ENCODE measurements at regions not wholly inside any gene's neighbourhood (a gene's known extent, or its start where the extent isn't known, plus 50 kb on each side); places are given as distances from the start of the nearest gene placed in this dataset.

DNA sequence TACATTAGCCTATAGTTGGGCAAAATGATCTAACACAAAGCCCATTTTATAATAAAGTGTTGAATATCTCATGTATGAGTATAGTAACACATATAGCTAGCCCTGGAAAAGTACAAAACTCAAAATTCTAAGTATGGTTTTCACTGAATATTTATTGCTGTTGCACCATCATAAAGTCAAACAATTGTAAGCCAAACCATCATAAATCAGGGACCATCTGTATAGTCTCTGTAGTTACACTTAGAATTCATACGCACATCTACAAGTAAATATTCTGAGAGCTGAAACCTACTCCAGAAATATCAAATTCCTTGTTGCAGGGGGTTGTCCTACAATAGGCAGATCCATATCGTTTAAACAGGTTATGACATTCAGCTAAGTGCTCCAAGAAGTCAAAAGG, 817.3 kb downstream of the BCKDHB start:
- Histone ChIP-seq H3K9me3 (no peaks in the 10 kb centered on the region), H3K4me3 (no peak overlapping the region), H3K36me3 (no peaks in the 10 kb centered on the region), H3K27ac (no peak overlapping the region), H3K27me3 (no peaks in the 10 kb centered on the region), H3K4me1 (no peaks in the 10 kb centered on the region)
- intact Hi-C loops (cut with DNase I): no loop called here
- ATAC-seq (no peak), DNase-seq (no peak)
- TF ChIP-seq CTCF (IDR thresholded peaks at IDR 0.05): no peak

DNA sequence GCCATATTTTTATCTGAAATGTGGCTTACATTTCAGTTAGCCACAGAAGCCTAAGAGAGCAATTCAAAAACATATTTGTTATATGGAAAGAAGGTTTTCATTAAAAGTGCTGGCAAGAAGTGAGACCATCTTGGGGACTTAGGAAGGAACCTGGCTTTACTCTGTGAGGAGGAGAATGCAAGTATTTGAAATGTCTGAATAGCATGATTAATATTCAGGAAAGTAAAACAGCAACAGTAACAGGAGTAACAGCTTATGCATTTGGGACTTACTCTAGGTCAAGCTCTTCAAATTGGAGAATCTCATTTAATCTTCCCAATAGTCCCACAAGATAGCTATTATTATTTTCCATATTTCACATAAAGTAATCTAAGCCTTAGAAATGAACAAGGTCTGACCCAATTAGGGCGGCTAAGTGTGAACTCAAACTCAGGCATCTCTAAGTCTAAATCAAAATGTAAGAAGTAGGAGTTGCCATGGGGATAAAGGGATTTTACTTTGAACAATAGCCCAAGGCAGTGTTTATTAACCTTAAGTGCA, 816.5 kb downstream of the BCKDHB start:
- no peak for TF ChIP-seq CTCF (IDR thresholded peaks at IDR 0.05)
- Histone ChIP-seq H3K36me3 (no peaks in the 10 kb centered on the region), H3K4me1 (no peaks in the 10 kb centered on the region), H3K27me3 (no peaks in the 10 kb centered on the region), H3K9me3 (no peaks in the 10 kb centered on the region), H3K27ac (no peak overlapping the region), H3K4me3 (no peak overlapping the region)
- no peak for DNase-seq
- no peak for ATAC-seq
- intact Hi-C loops (cut with DNase I): no loop called here

- DNase-seq: no peak
- no peak for ATAC-seq
- intact Hi-C loops (cut with DNase I): no loop called here
- Histone ChIP-seq H3K27ac (no peak overlapping the region), H3K4me1 (no peaks in the 10 kb centered on the region), H3K4me3 (no peak overlapping the region), H3K9me3 (no peaks in the 10 kb centered on the region), H3K36me3 (no peaks in the 10 kb centered on the region), H3K27me3 (no peaks in the 10 kb centered on the region)
- no peak for TF ChIP-seq CTCF (IDR thresholded peaks at IDR 0.05)
Measured at GRCh38 chr6:80921861-80922460, 815.5 kb downstream of the BCKDHB start.

- H3K9me3 ChIP-seq: no peaks in the 10 kb centered on the region
- no peaks in the 10 kb centered on the region for H3K36me3 ChIP-seq
- DNase-seq: no peak
- no peak for ATAC-seq
- no peak overlapping the region for H3K27ac ChIP-seq
- no peak for TF ChIP-seq CTCF (IDR thresholded peaks at IDR 0.05)
- no peaks in the 10 kb centered on the region for H3K27me3 ChIP-seq
- H3K4me1 ChIP-seq: no peaks in the 10 kb centered on the region
- no peak overlapping the region for H3K4me3 ChIP-seq
- intact Hi-C loops (cut with DNase I): no loop called here
Measured at GRCh38 chr6:80907831-80908230, 801.4 kb downstream of the BCKDHB start.

- ATAC-seq (no peak), DNase-seq (no peak)
- intact Hi-C loops (cut with DNase I): no loop called here
- H3K27ac ChIP-seq: no peak overlapping the region
- no peaks in the 10 kb centered on the region for H3K4me1 ChIP-seq
- H3K36me3 ChIP-seq: no peaks in the 10 kb centered on the region
- TF ChIP-seq CTCF (IDR thresholded peaks at IDR 0.05): no peak
- H3K9me3 ChIP-seq: no peaks in the 10 kb centered on the region
- no peak overlapping the region for H3K4me3 ChIP-seq
- H3K27me3 ChIP-seq: no peaks in the 10 kb centered on the region
Measured at GRCh38 chr6:80903711-80904110, 797.2 kb downstream of the BCKDHB start.

DNA sequence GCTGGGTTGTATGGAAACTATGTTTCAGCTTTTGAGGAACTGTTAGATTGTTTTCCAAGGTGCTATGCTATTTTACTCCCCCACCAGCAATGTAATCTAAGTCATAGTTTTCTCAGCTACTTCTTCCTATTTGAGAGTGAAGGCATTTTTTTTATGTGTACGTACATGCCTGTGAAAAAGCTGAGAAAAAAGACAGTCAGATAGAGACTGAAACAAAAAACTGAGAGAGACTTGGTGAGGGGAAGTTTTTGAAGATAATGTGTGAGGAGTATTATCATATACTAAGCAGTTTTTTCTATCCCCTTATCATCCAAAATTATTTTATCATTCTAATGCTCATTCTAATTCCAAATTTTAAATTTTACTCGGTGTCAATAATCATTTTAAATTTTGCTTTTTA, 780.0 kb downstream of the BCKDHB start:
- no peak for TF ChIP-seq CTCF (IDR thresholded peaks at IDR 0.05)
- H3K4me1 ChIP-seq: no peaks in the 10 kb centered on the region
- H3K9me3 ChIP-seq: no peaks in the 10 kb centered on the region
- no peak for ATAC-seq
- no peaks in the 10 kb centered on the region for H3K36me3 ChIP-seq
- no peak overlapping the region for H3K27ac ChIP-seq
- intact Hi-C loops (cut with DNase I): no loop called here
- H3K27me3 ChIP-seq: no peaks in the 10 kb centered on the region
- H3K4me3 ChIP-seq: no peak overlapping the region
- no peak for DNase-seq

All from upper lobe of right lung (tissue), 1 donor.